ENCODE measurements at regions not wholly inside any gene's neighbourhood (a gene's known extent, or its start where the extent isn't known, plus 50 kb on each side); places are given as distances from the start of the nearest gene placed in this dataset.
"Not testable (repeated sequence)": the region's sequence is repeated elsewhere in the genome, so short reads cannot be mapped to it uniquely, and the experiment has no call there.

- no peaks in the 10 kb centered on the region for H3K4me1 ChIP-seq (ENCODE audit: control insufficient read depth, insufficient read depth, low read length, poor library complexity, severe bottlenecking)
- WGBS, 2 experiments (ENCODE audit: insufficient coverage in 2 of 2) = 97% methylated on average over 3 of the region's 4 CpGs; no CpG with 5 or more reads in 1 of the 2 experiments
- no peak overlapping the region for H3K27ac ChIP-seq (ENCODE audit: low read depth, low read length, severe bottlenecking)
- no peaks in the 10 kb centered on the region for H3K36me3 ChIP-seq (ENCODE audit: control insufficient read depth, insufficient read depth, low read length)
- H3K9me3 ChIP-seq (ENCODE audit: control insufficient read depth, low read length) = no peaks in the 10 kb centered on the region
- H3K4me3 ChIP-seq (ENCODE audit: extremely low read depth, insufficient read depth, low read length, poor library complexity, severe bottlenecking) = no peak overlapping the region
Observed at GRCh38 chr12:11535127-11535526, 114.3 kb upstream of the ETV6 start.

DNA sequence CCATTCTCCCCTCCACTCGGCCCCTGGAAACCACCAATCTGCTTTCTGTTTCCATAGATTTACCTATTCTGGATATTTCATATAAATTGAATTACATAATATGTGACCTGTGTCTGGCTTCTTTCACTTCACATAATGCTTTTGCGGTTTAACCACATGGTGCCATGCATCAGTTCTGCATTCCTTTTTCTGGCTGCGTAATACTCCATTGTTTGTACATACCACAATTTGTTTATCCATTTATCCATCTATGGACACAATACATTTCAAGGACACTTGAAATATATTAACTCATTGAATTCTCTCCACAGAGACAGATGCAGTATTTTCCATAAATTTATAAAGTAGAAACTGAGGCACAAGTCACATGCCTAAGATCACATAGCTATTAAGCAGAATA lies 110.3 kb upstream of the ETV6 start:
- 86 to 92% methylated on average over 2 of the region's 3 CpGs for WGBS, 2 experiments (ENCODE audit: insufficient coverage in 2 of 2)
- no peaks in the 10 kb centered on the region for H3K36me3 ChIP-seq (ENCODE audit: control insufficient read depth, insufficient read depth, low read length)
- H3K4me1 ChIP-seq (ENCODE audit: control insufficient read depth, insufficient read depth, low read length, poor library complexity, severe bottlenecking) = peaks cover 3% of the 10 kb centered on the region
- no peaks in the 10 kb centered on the region for H3K9me3 ChIP-seq (ENCODE audit: control insufficient read depth, low read length)
- H3K27ac ChIP-seq (ENCODE audit: low read depth, low read length, severe bottlenecking) = no peak overlapping the region
- no peak overlapping the region for H3K4me3 ChIP-seq (ENCODE audit: extremely low read depth, insufficient read depth, low read length, poor library complexity, severe bottlenecking)

GRCh38 chr12:11540156-11540555 lies 109.3 kb upstream of the ETV6 start:
- no peak overlapping the region for H3K4me3 ChIP-seq (ENCODE audit: extremely low read depth, insufficient read depth, low read length, poor library complexity, severe bottlenecking)
- H3K9me3 ChIP-seq (ENCODE audit: control insufficient read depth, low read length) = no peaks in the 10 kb centered on the region
- no peaks in the 10 kb centered on the region for H3K36me3 ChIP-seq (ENCODE audit: control insufficient read depth, insufficient read depth, low read length)
- WGBS, 2 experiments (ENCODE audit: insufficient coverage in 2 of 2) = 83 to 88% methylated on average over 1 of the region's 2 CpGs
- peaks cover 6% of the 10 kb centered on the region for H3K4me1 ChIP-seq (ENCODE audit: control insufficient read depth, insufficient read depth, low read length, poor library complexity, severe bottlenecking)
- no peak overlapping the region for H3K27ac ChIP-seq (ENCODE audit: low read depth, low read length, severe bottlenecking)

DNA sequence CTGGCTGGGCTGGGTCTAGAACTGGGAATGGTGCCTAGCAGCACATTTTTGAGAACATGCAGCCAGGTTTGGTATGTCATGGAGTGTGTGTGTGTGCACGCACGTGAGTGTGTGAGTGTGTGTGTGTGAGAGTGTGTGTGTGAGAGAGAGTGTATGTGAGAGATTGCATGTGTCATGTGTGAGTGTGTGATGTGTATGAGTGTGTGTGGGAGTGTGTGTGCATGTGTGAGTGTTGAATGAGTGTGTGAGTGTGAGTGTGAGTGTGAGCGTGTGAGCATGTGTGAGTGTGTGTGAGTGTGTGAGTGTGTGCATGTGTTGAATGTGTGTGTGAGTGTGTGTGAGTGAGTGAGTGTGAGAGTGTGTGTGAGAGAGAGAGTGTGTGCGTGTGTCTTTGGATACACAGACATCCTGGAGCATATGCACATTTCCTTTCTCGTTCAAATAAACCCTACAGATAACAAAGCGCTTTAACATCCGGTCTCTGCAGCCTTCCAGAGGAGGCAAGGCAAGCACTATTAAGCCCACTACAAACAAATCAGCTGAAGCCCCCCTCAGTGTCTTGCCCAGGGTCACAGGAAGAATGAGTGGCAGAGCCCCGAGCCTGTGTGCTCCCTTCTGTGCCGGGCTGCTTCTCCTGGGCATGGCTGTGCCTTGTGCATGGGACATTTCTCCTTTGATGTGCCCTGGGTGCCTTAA lies 108.7 kb upstream of the ETV6 start:
- Histone ChIP-seq H3K27ac (ENCODE audit: low read depth, low read length, severe bottlenecking) (no peak overlapping the region), H3K9me3 (ENCODE audit: control insufficient read depth, low read length) (no peaks in the 10 kb centered on the region), H3K36me3 (ENCODE audit: control insufficient read depth, insufficient read depth, low read length) (no peaks in the 10 kb centered on the region), H3K4me1 (ENCODE audit: control insufficient read depth, insufficient read depth, low read length, poor library complexity, severe bottlenecking) (peaks cover 12% of the 10 kb centered on the region), H3K4me3 (ENCODE audit: extremely low read depth, insufficient read depth, low read length, poor library complexity, severe bottlenecking) (no peak overlapping the region)
- 95 to 98% methylated on average over 3 to 5 of the region's 9 CpGs for WGBS, 2 experiments (ENCODE audit: insufficient coverage in 2 of 2)

- H3K4me3 ChIP-seq (ENCODE audit: extremely low read depth, insufficient read depth, low read length, poor library complexity, severe bottlenecking) = no peak overlapping the region
- no peaks in the 10 kb centered on the region for H3K9me3 ChIP-seq (ENCODE audit: control insufficient read depth, low read length)
- H3K27ac ChIP-seq (ENCODE audit: low read depth, low read length, severe bottlenecking) = no peak overlapping the region
- 82% methylated on average over 1 of the region's 3 CpGs; no CpG with 5 or more reads in 1 of the 2 experiments for WGBS, 2 experiments (ENCODE audit: insufficient coverage in 2 of 2)
- H3K36me3 ChIP-seq (ENCODE audit: control insufficient read depth, insufficient read depth, low read length) = no peaks in the 10 kb centered on the region
- H3K4me1 ChIP-seq (ENCODE audit: control insufficient read depth, insufficient read depth, low read length, poor library complexity, severe bottlenecking) = peaks cover 17% of the 10 kb centered on the region
Observed at GRCh38 chr12:11542599-11542998, 106.9 kb upstream of the ETV6 start.

DNA sequence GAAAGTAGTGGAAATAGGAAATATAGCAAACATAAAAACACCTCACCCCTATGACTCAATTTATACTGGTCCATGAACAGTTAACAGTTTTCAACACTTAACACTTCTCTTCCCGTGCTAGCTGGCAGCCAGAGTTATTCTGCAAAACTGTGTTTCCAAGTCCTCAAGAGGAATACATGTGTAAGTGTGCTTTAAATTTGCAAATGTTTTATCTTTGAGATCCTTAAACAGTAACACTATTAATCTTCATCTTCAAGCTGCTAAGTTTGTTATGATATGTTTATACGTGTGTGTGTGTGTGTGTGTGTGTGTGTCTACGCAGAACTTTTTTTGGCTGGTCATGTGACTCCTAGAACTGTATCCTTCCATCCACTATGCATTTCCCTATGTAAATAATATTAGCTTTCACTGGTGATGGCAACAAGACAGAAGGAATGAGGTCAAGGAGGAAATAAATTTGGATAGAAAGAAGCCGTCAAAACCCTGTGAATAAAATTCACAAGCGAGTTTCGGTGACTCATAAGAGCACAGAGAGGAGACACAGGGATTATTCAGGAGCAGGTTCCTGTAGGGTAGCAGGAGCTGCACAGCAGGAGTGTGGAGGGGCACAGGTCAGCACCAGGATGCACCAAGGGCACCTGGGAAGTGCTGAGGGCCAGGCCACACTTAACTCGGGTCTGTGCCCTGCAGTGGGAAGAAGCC lies 105.9 kb upstream of the ETV6 start:
- Histone ChIP-seq H3K9me3 (ENCODE audit: control insufficient read depth, low read length) (no peaks in the 10 kb centered on the region), H3K4me1 (ENCODE audit: control insufficient read depth, insufficient read depth, low read length, poor library complexity, severe bottlenecking) (peaks cover 17% of the 10 kb centered on the region), H3K27ac (ENCODE audit: low read depth, low read length, severe bottlenecking) (no peak overlapping the region), H3K36me3 (ENCODE audit: control insufficient read depth, insufficient read depth, low read length) (no peaks in the 10 kb centered on the region), H3K4me3 (ENCODE audit: extremely low read depth, insufficient read depth, low read length, poor library complexity, severe bottlenecking) (no peak overlapping the region)
- WGBS, 2 experiments (ENCODE audit: insufficient coverage in 2 of 2) = 83 to 85% methylated on average over 4 of the region's 7 CpGs

DNA sequence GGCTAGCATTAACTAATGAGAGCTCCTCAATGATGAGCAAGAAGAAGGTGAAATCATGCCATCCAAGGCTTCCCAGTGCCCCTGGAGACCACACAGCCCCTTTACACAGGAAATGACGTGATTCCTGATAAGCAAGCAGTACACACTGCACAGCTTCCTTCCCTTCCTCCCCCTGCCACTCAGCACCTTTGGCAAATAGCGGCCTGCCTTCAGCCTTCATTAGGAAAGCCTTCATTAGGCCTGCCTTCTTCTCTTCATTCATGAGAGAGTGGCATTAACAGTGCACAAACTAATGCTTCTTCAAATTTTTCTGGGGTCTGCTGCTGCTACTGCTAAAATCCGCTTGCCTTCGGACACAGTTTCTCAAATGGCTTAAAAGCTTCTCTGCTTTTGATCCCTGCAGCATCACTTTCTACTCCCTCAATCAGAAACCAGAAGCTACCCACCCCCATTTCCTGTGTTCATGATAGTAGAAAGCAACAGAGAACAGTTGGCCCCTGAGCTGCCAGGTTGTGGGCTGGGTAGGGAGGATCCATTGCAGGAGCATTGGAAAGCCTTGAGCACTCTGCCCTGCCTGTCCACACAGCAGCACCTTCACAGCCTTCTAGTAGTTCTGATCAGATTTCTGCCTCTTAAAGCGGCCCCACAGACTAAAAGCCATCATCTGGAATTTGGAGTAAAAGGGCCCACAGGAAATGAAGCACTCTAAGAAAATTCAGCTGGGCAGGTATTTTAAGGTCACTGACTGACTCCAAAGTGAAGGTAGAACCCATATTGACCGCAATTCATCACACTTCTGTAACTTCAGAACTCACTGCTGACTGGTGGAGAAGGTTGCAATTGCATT lies 103.8 kb upstream of the ETV6 start:
- WGBS, 2 experiments (ENCODE audit: insufficient coverage in 2 of 2) = 65 to 77% methylated on average over 4 to 6 of the region's 6 CpGs
- peak overlapping the region; percentile 69 for H3K27ac ChIP-seq (ENCODE audit: low read depth, low read length, severe bottlenecking)

GRCh38 chr12:11546582-11547270 lies 102.7 kb upstream of the ETV6 start:
- 79 to 100% methylated on average over 4 to 6 of the region's 14 CpGs for WGBS, 2 experiments (ENCODE audit: insufficient coverage in 2 of 2)
- H3K4me3 ChIP-seq (ENCODE audit: extremely low read depth, insufficient read depth, low read length, poor library complexity, severe bottlenecking); H3K27ac ChIP-seq (ENCODE audit: low read depth, low read length, severe bottlenecking); H3K9me3 ChIP-seq (ENCODE audit: control insufficient read depth, low read length); H3K36me3 ChIP-seq (ENCODE audit: control insufficient read depth, insufficient read depth, low read length): not testable (repeated sequence)
- peaks cover 17% of the 10 kb centered on the region for H3K4me1 ChIP-seq (ENCODE audit: control insufficient read depth, insufficient read depth, low read length, poor library complexity, severe bottlenecking)

More for the DNA sequence above, 103.8 kb upstream of the ETV6 start:
- Histone ChIP-seq H3K4me3 (ENCODE audit: extremely low read depth, insufficient read depth, low read length, poor library complexity, severe bottlenecking) (no peak overlapping the region), H3K9me3 (ENCODE audit: control insufficient read depth, low read length) (no peaks in the 10 kb centered on the region), H3K36me3 (ENCODE audit: control insufficient read depth, insufficient read depth, low read length) (no peaks in the 10 kb centered on the region), H3K4me1 (ENCODE audit: control insufficient read depth, insufficient read depth, low read length, poor library complexity, severe bottlenecking) (peaks cover 17% of the 10 kb centered on the region)

- peaks cover 17% of the 10 kb centered on the region for H3K4me1 ChIP-seq (ENCODE audit: control insufficient read depth, insufficient read depth, low read length, poor library complexity, severe bottlenecking)
- not testable (repeated sequence) for H3K4me3 ChIP-seq (ENCODE audit: extremely low read depth, insufficient read depth, low read length, poor library complexity, severe bottlenecking); H3K36me3 ChIP-seq (ENCODE audit: control insufficient read depth, insufficient read depth, low read length); H3K27ac ChIP-seq (ENCODE audit: low read depth, low read length, severe bottlenecking); H3K9me3 ChIP-seq (ENCODE audit: control insufficient read depth, low read length)
- WGBS, 2 experiments (ENCODE audit: insufficient coverage in 2 of 2) = 89 to 97% methylated on average over 25 to 27 of the region's 31 CpGs
Observed at GRCh38 chr12:11547271-11547646, 102.2 kb upstream of the ETV6 start.

DNA sequence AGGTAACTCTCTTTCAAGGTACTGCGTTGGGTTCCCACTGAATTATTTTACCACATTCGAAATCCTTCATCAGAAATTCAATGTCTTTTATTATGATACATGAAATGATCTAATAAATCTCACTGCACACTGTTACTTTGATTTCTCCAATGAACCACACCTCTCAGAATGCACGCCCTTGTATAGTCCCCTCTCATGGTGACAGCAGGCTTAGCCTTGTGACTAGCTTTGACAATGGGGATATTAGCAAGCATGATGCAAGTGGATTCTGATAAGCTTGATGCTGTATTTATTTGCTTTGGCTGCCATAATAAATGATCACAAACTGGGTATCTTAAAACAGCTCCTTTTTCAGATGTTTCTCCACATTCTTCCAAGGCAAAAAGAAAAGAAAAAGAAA lies 100.4 kb upstream of the ETV6 start:
- Histone ChIP-seq H3K4me3 (ENCODE audit: extremely low read depth, insufficient read depth, low read length, poor library complexity, severe bottlenecking) (no peak overlapping the region), H3K4me1 (ENCODE audit: control insufficient read depth, insufficient read depth, low read length, poor library complexity, severe bottlenecking) (peaks cover 15% of the 10 kb centered on the region), H3K9me3 (ENCODE audit: control insufficient read depth, low read length) (no peaks in the 10 kb centered on the region), H3K27ac (ENCODE audit: low read depth, low read length, severe bottlenecking) (no peak overlapping the region), H3K36me3 (ENCODE audit: control insufficient read depth, insufficient read depth, low read length) (no peaks in the 10 kb centered on the region)
- 17% methylated on average over 1 of the region's 3 CpGs; no CpG with 5 or more reads in 1 of the 2 experiments for WGBS, 2 experiments (ENCODE audit: insufficient coverage in 2 of 2)
